A549 (cell line): ENCODE measurements at regions not wholly inside any gene's neighbourhood (a gene's known extent, or its start where the extent isn't known, plus 50 kb on each side); places are given as distances from the start of the nearest gene placed in this dataset.

Source experiments
- ATAC-seq, 2 experiments: fragments of 200-7000 bp in 1 of 2; fragments of >200 bp in 1 of 2; cut with Nextera tagmentation in 1 of 2; cut with Tn5 transposase in 1 of 2; 3 replicates each; pipeline versions ENCODE4 v1.8.0 to v1.9.1; 2018 to 2020; ENCODE audit warnings: mild to moderate bottlenecking in 1 of 2, moderate library complexity in 1 of 2
- CTCF ChIA-PET: fragments of 300-600 bp; sonication (Branson Sonifier 250); formaldehyde crosslinking; extraction: SDS; loops from one replicate; lab custom pipeline; 2021; ENCODE audit warnings: antibody characterized with exemption, inconsistent platforms; lab: Yijun Ruan, JAX
- POLR2A ChIA-PET: fragments of 350-600 bp; formaldehyde crosslinking; extraction: SDS; loops from one replicate; lab custom pipeline; 2021; ENCODE audit warnings: antibody characterized with exemption, inconsistent platforms; lab: Yijun Ruan, JAX
- DNase-seq, 2 experiments: peaks; one replicate each; pipeline versions ENCODE4 v3.0.0 to v3.0.0-alpha.2; 2011 to 2016; ENCODE audit warnings: low read depth in 1 of 2, low spot score in 1 of 2
- FAIRE-seq: peaks from 2 replicates; lab custom pipeline; 2011; peaks lifted over from hg19 to GRCh38; lab: Jason Lieb, UNC
- H3K27ac ChIP-seq, 2 experiments: fragments of >200 bp; sonication (Bioruptor Twin); formaldehyde crosslinking; 3 replicates each; pipeline ENCODE4 v1.5.1; 2016 to 2017
- H3K4me1 ChIP-seq: fragments of >200 bp; sonication (Bioruptor Twin); formaldehyde crosslinking; 3 replicates; pipeline ENCODE4 v1.6.1; 2016
- H3K4me2 ChIP-seq: fragments of >200 bp; sonication (Bioruptor Twin); formaldehyde crosslinking; 3 replicates; pipeline ENCODE4 v1.6.1; 2016
- H3K4me3 ChIP-seq: fragments of >200 bp; sonication (Bioruptor Twin); formaldehyde crosslinking; 3 replicates; pipeline ENCODE4 v1.5.1; 2016
- H3K9me3 ChIP-seq: fragments of >200 bp; sonication (Bioruptor Twin); formaldehyde crosslinking; 3 replicates; pipeline ENCODE4 v1.6.1; 2016
- BHLHE40 ChIP-seq: IDR thresholded peaks from 2 replicates; pipeline ENCODE4 v1.6.1; 2012; ENCODE audit warnings: low read depth, low read length, inconsistent platforms
- CBX8 ChIP-seq: fragments of 200-600 bp; sonication (generic); IDR thresholded peaks from 2 replicates; pipeline ENCODE4 v1.6.1; 2016
- EHMT2 ChIP-seq: fragments of 200-600 bp; sonication (generic); IDR thresholded peaks from 2 replicates; pipeline ENCODE4 v1.6.1; 2016; ENCODE audit warnings: antibody characterized with exemption, low read depth, mild to moderate bottlenecking, moderate library complexity
- FOSB ChIP-seq: fragments of 250-450 bp; sonication (Bioruptor Pico); IDR thresholded peaks from 2 replicates; pipeline ENCODE4 v1.5.0; 2020; ENCODE audit warnings: mild to moderate bottlenecking, moderate library complexity
- JUNB ChIP-seq: fragments of >200 bp; sonication (Bioruptor Twin); formaldehyde crosslinking; IDR thresholded peaks from 2 replicates; pipeline ENCODE4 v1.6.1; 2016
- MAZ ChIP-seq: fragments of 150-350 bp; IDR thresholded peaks from 2 replicates; pipeline ENCODE4 v1.6.1; 2014; ENCODE audit warnings: antibody characterized with exemption, low read depth, low read length, borderline replicate concordance
- NFE2L2 ChIP-seq: fragments of 150-350 bp; conservative IDR thresholded peaks from 2 replicates; pipeline ENCODE4 v1.6.1; 2014; ENCODE audit warnings: low read length
- POLR2A ChIP-seq: IDR thresholded peaks from 2 replicates; pipeline ENCODE4 v1.6.1; 2012; ENCODE audit warnings: mild to moderate bottlenecking, low read length
- REST ChIP-seq: fragments of 200-600 bp; sonication (generic); IDR thresholded peaks from 2 replicates; pipeline ENCODE4 v1.6.1; 2016; ENCODE audit warnings: antibody characterized with exemption, mild to moderate bottlenecking, moderate library complexity
- SREBF2 ChIP-seq: fragments of 450-650 bp; IDR thresholded peaks from 2 replicates; pipeline ENCODE4 v1.6.1; 2014; ENCODE audit warnings: mild to moderate bottlenecking, moderate library complexity
- USF2 ChIP-seq: fragments of 450-650 bp; IDR thresholded peaks from 2 replicates; pipeline ENCODE4 v1.6.1; 2014; ENCODE audit warnings: antibody characterized with exemption
- ZC3H11A ChIP-seq: fragments of 450-650 bp; IDR thresholded peaks from 2 replicates; pipeline ENCODE4 v1.6.1; 2014; ENCODE audit warnings: antibody characterized with exemption, mild to moderate bottlenecking
- ZNF302 ChIP-seq: fragments of 250-450 bp; sonication (Bioruptor Pico); IDR thresholded peaks from 2 replicates; pipeline ENCODE4 v1.9.0; 2021; ENCODE audit warnings: inconsistent platforms, mild to moderate bottlenecking, moderate library complexity
- ZSCAN20 ChIP-seq: fragments of 250-450 bp; sonication (Bioruptor Pico); IDR thresholded peaks from 2 replicates; pipeline ENCODE4 v1.8.0; 2022; ENCODE audit warnings: mild to moderate bottlenecking, moderate library complexity
- WGBS: methylation state at CpG from one replicate; pipeline ENCODE4 v1.1.6; 2017; ENCODE audit errors: missing lambda C conversion rate; 5-methylcytosine and 5-hydroxymethylcytosine counted together
- TF ChIP-seq, protein P1 (sequence below): IDR thresholded peaks from 2 replicates; pipeline ENCODE4 v1.6.1; 2012
- TF ChIP-seq, protein P2 (sequence below): fragments of >200 bp; sonication (Bioruptor Twin); formaldehyde crosslinking; IDR thresholded peaks from 2 replicates; pipeline ENCODE4 v1.6.1; 2016

GRCh38 chr12:47411966-47412365 lies 293.9 kb downstream of the RPAP3 start:
- ChIA-PET POLR2A (no interaction called here), CTCF (no interaction called here)

GRCh38 chr12:47410862-47411261 lies 295.0 kb downstream of the RPAP3 start:
- DNase-seq: no peak
- peaks cover 18% of the 10 kb centered on the region for H3K4me1 ChIP-seq
- no peak overlapping the region for H3K4me3 ChIP-seq
- H3K4me2 ChIP-seq: no peak overlapping the region
- CTCF ChIA-PET: interaction anchor here (0.9 kb wide), 1 partner anchor 340 kb away, joined by 3 read pairs; no protein-coding TSS in a partner anchor
- WGBS: 80% methylated on average over 3 of the region's 3 CpGs
- 0 out of 6 replicates have a peak overlapping the region, but pooled peaks of 1 of the 2 experiments have one; percentile 29 for H3K27ac ChIP-seq
- H3K9me3 ChIP-seq: no peaks in the 10 kb centered on the region
- FAIRE-seq: no peak
- ATAC-seq: no peak
- POLR2A ChIA-PET: no interaction called here
- TF ChIP-seq MAZ (no peak), ZC3H11A (no peak), JUNB (no peak), ZNF302 (no peak)

More at GRCh38 chr12:47411966-47412365, 293.9 kb downstream of the RPAP3 start:
- FAIRE-seq (no peak), DNase-seq (no peak), ATAC-seq (no peak)
- H3K4me2 ChIP-seq: no peak overlapping the region
- H3K4me3 ChIP-seq: no peak overlapping the region
- peaks cover 18% of the 10 kb centered on the region for H3K4me1 ChIP-seq
- no peak overlapping the region for H3K27ac ChIP-seq
- no peak for TF ChIP-seq REST
- no peaks in the 10 kb centered on the region for H3K9me3 ChIP-seq

DNA sequence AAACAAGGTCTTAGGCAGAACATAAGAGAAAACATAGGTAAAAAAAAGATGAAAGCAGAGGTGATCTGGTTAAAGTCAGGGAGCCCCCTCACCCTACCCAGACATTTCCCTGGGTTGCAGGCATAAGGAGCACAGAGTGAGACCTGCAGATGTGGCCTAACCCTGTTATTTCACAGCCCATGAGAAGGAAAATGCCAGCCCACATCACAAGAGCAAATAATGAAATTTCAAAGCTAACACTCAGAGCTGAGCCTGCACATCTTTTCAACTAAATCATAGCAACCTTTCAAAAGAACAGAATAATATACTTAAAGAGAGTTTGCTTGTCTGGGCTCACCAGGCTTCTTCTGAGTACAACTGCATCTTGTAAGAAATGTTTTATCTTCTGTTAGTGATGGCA lies 295.4 kb downstream of the RPAP3 start:
- no peak overlapping the region for H3K4me3 ChIP-seq
- H3K4me2 ChIP-seq: no peak overlapping the region
- no peaks in the 10 kb centered on the region for H3K9me3 ChIP-seq
- FAIRE-seq (no peak), ATAC-seq (no peak), DNase-seq (no peak)
- H3K27ac ChIP-seq: 0 out of 6 replicates have a peak overlapping the region, but pooled peaks have one; percentile 1 to 29
- ChIA-PET CTCF (interaction anchor here (0.8 to 0.9 kb wide), 2 partner anchors 339 to 459 kb away, joined by 3 read pairs; no protein-coding TSS in a partner anchor), POLR2A (no interaction called here)
- no peak for TF ChIP-seq NFE2L2
- peaks cover 18% of the 10 kb centered on the region for H3K4me1 ChIP-seq

DNA sequence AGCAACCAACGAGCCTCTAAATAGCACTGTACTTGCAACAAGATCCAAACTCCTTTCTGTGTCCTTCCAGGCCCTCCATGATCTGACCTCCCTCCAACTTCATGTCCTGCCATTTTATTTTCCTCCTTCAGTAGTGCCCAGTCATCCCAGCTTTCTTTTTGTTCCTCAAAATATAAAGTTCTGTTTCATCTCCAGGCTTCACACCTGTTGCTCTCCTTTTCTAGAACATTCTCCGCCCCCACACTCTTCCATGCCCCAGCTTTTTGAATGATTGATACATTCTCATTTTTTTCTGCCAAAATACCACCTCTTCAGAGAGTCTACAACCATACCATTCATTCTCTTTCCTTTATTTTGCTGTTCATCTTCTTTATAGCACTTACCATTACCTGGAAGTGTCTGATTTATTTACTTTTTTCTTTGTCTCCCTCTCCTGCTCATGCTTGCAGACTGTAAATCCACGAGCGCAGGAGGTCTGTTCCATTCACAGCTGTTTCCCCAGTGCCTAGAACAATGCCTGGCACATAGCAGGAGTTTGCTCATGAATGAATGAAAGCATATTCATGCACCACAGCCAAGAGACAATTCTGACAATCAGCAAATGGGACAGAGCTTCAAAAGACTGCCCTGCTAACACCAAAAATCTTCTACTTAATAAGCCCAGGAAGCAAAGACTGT lies 296.4 kb downstream of the RPAP3 start:
- no peak overlapping the region for H3K27ac ChIP-seq
- H3K4me1 ChIP-seq: peaks cover 18% of the 10 kb centered on the region
- H3K9me3 ChIP-seq: no peaks in the 10 kb centered on the region
- ATAC-seq (no peak), DNase-seq (no peak), FAIRE-seq (no peak)
- ChIA-PET POLR2A (no interaction called here), CTCF (interaction anchor here (0.8 kb wide), 1 partner anchor 458 kb away, joined by 3 read pairs; no protein-coding TSS in a partner anchor)
- no peak overlapping the region for H3K4me3 ChIP-seq
- WGBS: 74% methylated on average over 4 of the region's 4 CpGs
- TF ChIP-seq ZSCAN20 (no peak), SREBF2 (no peak), EHMT2 (no peak), CBX8 (no peak), NFE2L2 (no peak), POLR2A (no peak), USF2 (no peak), FOSB (CRISPR knock-in tag) (no peak), BHLHE40 (no peak)
- TF ChIP-seq, protein P1, sequence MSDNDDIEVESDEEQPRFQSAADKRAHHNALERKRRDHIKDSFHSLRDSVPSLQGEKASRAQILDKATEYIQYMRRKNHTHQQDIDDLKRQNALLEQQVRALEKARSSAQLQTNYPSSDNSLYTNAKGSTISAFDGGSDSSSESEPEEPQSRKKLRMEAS: no peak
- TF ChIP-seq, protein P2, sequence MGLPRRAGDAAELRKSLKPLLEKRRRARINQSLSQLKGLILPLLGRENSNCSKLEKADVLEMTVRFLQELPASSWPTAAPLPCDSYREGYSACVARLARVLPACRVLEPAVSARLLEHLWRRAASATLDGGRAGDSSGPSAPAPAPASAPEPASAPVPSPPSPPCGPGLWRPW: no peak
- no peak overlapping the region for H3K4me2 ChIP-seq
